Spinal cord (tissue), 9 donors: ENCODE measurements at regions not wholly inside any gene's neighbourhood (a gene's known extent, or its start where the extent isn't known, plus 50 kb on each side); places are given as distances from the start of the nearest gene placed in this dataset.

Experiments used
- DNase-seq, 6 donors: peaks; one replicate each; pipeline versions ENCODE4 v3.0.0 to v3.0.0-alpha.2; 2013 to 2015; ENCODE audit warnings: low spot score in 6 of 6, low read depth in 4 of 6
- H3K27ac ChIP-seq: one replicate; pipeline ENCODE4 v1.5.1; 2013; ENCODE audit warnings: low read depth, low read length, control low read depth
- H3K27me3 ChIP-seq: one replicate; pipeline ENCODE4 v1.6.1; 2013; ENCODE audit warnings: low read length; ENCODE audit not compliant: control insufficient read depth, insufficient read depth
- H3K36me3 ChIP-seq: one replicate; pipeline ENCODE4 v1.6.1; 2013; ENCODE audit warnings: low read length; ENCODE audit not compliant: control insufficient read depth, insufficient read depth
- H3K4me1 ChIP-seq: one replicate; pipeline ENCODE4 v1.6.1; 2013; ENCODE audit warnings: low read length; ENCODE audit not compliant: control insufficient read depth, insufficient read depth
- H3K4me3 ChIP-seq: one replicate; pipeline ENCODE4 v1.5.1; 2013; ENCODE audit warnings: low read depth, low read length, control low read depth
- H3K9me3 ChIP-seq: one replicate; pipeline ENCODE4 v1.6.1; 2013; ENCODE audit warnings: low read length; ENCODE audit not compliant: control insufficient read depth, insufficient read depth
- WGBS: methylation state at CpG from one replicate; pipeline ENCODE4 v1.1.5; 2013; ENCODE audit warnings: missing lambda C conversion rate; ENCODE audit not compliant: insufficient coverage; 5-methylcytosine and 5-hydroxymethylcytosine counted together
- donor health status: healthy.

DNA sequence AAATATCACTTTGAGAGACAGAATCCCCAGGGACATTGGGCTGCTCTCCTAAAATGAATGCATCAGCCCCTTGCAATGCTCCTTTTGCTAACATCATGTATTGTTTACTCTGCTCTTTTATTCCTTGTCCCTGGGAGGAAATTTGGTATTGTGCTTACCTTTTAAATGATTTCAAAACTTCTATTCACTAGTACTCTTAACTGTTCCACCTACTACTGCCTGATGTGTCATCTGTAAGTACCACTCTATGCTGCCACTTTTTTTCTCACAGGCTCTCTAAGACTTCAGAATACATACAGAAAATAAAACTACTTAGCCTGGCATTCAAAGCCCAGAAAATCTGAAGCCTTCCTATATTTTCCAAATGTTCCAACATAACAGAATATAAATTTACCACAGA, 667.2 kb downstream of the BRINP1 start:
- DNase-seq, result no peak
- H3K27me3 ChIP-seq, result no peaks in the 10 kb centered on the region
- no peaks in the 10 kb centered on the region for H3K4me1 ChIP-seq
- H3K27ac ChIP-seq, result no peak overlapping the region
- H3K4me3 ChIP-seq, result no peak overlapping the region
- no peaks in the 10 kb centered on the region for H3K36me3 ChIP-seq
- peaks cover 2% of the 10 kb centered on the region for H3K9me3 ChIP-seq

DNA sequence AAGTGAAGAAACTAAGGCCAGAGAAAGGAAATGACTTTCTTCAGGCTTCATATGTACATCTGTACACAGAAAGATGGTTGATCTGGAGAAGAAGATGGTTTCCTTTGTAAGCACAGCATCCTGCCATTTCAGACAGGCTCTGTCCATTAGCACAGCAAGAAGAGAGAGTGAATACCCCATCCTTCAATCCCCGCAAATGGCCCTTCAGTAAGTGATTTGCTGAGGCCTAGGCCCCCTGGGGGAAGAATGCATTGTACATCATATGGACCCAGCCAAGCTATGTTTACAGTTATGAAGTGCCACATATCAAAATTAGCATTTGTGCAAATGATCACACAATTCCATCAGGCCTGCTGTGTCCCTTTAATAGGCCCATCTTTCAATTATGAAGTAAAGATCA, 657.4 kb downstream of the BRINP1 start:
- WGBS, result no CpG with 5 or more reads among the region's 1 CpG
- Histone ChIP-seq H3K4me1 (no peaks in the 10 kb centered on the region), H3K4me3 (no peak overlapping the region), H3K27me3 (no peaks in the 10 kb centered on the region), H3K27ac (no peak overlapping the region), H3K36me3 (no peaks in the 10 kb centered on the region), H3K9me3 (no peaks in the 10 kb centered on the region)
- DNase-seq, result no peak

DNA sequence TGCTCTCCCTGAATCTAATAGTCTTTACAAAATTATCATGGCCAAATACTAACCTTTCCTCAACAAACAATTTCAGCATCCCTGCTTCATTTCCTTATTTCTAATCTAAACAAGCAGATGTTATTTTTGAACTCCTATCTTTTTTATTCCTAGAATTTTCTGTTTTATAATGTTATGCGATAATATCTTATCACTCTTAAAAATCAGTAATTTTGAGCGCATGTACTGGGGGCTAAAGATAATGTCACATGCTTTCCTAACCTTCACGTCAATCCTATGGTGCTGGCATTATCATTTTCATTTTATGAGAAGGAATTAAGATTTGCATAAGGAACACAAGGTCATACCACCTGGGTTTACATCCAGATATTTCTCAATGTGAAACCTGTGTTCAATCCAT, 648.0 kb downstream of the BRINP1 start:
- Histone ChIP-seq H3K4me1 (no peaks in the 10 kb centered on the region), H3K36me3 (no peaks in the 10 kb centered on the region), H3K27ac (no peak overlapping the region), H3K9me3 (no peaks in the 10 kb centered on the region), H3K27me3 (no peaks in the 10 kb centered on the region), H3K4me3 (no peak overlapping the region)
- DNase-seq, result no peak
- WGBS, result no CpG with 5 or more reads among the region's 3 CpGs

DNA sequence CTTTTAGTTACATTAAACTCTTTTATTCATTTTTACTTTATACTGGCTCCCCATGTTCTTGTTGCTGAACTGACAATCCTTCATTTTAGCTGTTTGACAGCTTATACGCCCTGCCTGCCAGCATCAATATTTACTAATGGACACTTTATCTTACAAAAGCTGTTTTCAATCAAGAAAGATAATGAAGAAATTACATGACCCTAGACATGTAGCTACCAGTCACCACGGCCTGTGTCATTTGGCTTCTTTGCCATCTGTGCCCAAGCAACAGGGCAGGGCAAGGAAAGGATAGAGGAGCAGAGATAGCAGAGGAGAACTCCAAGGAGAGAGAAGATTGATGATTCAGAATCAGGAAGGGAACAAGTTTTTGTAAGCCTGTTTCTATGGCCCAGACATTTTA, 647.3 kb downstream of the BRINP1 start:
- H3K4me3 ChIP-seq, result no peak overlapping the region
- H3K9me3 ChIP-seq, result no peaks in the 10 kb centered on the region
- no peaks in the 10 kb centered on the region for H3K4me1 ChIP-seq
- no peaks in the 10 kb centered on the region for H3K36me3 ChIP-seq
- H3K27me3 ChIP-seq, result no peaks in the 10 kb centered on the region
- WGBS, result 80% methylated on average over 2 of the region's 2 CpGs
- H3K27ac ChIP-seq, result no peak overlapping the region
- no peak for DNase-seq

DNA sequence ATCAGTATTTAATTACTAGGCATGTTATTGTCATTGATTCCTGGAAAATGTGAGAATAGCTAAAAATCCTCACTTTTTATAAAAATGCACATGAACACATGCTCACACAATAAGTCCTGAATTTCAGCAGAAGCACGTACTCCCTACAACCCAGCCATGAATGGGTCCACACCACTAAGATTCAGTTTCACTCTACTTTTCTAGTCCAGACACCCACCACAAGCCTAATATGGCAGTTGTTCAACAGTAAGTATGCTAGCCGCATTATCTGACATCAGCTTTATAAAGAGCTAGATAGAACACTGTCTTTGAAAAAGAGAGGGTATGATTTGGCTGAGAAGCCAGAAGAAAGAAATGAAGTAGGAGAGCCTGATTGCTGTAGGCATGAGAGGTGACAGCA, 639.3 kb downstream of the BRINP1 start:
- Histone ChIP-seq H3K27me3 (no peaks in the 10 kb centered on the region), H3K4me1 (no peaks in the 10 kb centered on the region), H3K36me3 (no peaks in the 10 kb centered on the region), H3K27ac (no peak overlapping the region), H3K4me3 (no peak overlapping the region), H3K9me3 (no peaks in the 10 kb centered on the region)
- WGBS, result 100% methylated on average over 1 of the region's 2 CpGs
- no peak for DNase-seq

DNA sequence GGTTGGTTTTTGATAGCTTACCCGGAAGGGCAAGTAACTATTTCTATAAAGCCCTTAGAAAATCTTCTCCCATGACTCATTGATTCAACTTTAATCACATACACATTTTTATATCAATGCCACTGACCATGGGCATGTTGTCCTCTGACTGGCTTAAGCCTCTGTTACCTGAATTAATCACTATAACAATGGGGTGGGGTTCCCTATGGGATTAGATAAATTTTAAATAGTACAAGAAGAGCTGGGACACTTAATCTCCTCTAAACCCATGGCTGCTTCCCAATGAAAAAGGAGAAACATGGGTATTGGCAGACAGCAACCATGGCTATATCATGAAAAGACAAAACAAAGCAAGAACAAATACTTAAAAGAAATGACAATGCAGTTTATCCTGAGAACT, 636.2 kb downstream of the BRINP1 start:
- H3K36me3 ChIP-seq, result no peaks in the 10 kb centered on the region
- H3K9me3 ChIP-seq, result peaks cover 10% of the 10 kb centered on the region
- no peak overlapping the region for H3K27ac ChIP-seq
- WGBS, result no CpG with 5 or more reads among the region's 1 CpG
- no peaks in the 10 kb centered on the region for H3K27me3 ChIP-seq
- H3K4me1 ChIP-seq, result no peaks in the 10 kb centered on the region
- H3K4me3 ChIP-seq, result no peak overlapping the region
- no peak for DNase-seq

DNA sequence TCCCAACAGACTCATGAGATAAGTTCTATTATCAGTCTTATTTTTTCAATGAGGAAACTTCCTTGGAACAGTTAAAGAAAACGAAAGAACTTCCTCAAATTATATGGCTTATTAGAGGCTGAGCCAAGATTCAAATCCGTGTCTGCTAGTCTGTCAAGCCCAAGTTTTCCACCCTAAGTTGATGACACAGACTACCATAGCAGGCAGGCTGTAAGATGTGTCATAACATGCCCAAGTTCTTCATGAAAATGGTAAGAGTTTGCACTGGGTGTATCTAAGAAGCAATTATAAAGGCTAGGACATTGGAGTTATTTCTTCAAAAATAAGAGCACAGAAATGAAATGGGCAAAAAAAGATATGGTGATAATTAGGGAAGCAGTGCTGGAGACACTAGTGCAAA, 634.5 kb downstream of the BRINP1 start:
- Histone ChIP-seq H3K27me3 (no peaks in the 10 kb centered on the region), H3K36me3 (no peaks in the 10 kb centered on the region), H3K27ac (no peak overlapping the region), H3K4me3 (no peak overlapping the region), H3K4me1 (no peaks in the 10 kb centered on the region), H3K9me3 (peaks cover 10% of the 10 kb centered on the region)
- WGBS, result no CpG with 5 or more reads among the region's 2 CpGs
- DNase-seq, result no peak

DNA sequence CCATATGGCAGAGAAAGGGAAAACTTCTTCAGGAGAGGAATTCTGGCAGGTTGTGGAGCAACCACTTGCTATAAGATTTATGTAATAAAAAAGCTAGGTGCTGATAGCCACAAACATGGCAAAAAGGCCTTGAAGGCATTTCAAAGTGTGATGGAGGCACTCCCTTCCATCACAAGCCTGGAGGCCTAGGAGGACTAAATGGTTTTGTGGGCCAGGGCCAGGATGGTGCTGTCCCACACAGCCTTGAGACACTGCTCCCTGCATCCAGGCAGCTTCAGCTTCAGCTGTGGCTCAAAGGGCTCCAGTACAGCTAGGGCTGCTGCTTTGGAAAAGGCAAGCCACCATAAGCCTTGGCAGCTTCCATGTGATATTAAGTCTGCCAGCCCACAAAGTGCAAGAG, 632.8 kb downstream of the BRINP1 start:
- no peak overlapping the region for H3K4me3 ChIP-seq
- no peak for DNase-seq
- no peaks in the 10 kb centered on the region for H3K4me1 ChIP-seq
- no peak overlapping the region for H3K27ac ChIP-seq
- H3K27me3 ChIP-seq, result no peaks in the 10 kb centered on the region
- H3K9me3 ChIP-seq, result peaks cover 10% of the 10 kb centered on the region
- H3K36me3 ChIP-seq, result no peaks in the 10 kb centered on the region

DNA sequence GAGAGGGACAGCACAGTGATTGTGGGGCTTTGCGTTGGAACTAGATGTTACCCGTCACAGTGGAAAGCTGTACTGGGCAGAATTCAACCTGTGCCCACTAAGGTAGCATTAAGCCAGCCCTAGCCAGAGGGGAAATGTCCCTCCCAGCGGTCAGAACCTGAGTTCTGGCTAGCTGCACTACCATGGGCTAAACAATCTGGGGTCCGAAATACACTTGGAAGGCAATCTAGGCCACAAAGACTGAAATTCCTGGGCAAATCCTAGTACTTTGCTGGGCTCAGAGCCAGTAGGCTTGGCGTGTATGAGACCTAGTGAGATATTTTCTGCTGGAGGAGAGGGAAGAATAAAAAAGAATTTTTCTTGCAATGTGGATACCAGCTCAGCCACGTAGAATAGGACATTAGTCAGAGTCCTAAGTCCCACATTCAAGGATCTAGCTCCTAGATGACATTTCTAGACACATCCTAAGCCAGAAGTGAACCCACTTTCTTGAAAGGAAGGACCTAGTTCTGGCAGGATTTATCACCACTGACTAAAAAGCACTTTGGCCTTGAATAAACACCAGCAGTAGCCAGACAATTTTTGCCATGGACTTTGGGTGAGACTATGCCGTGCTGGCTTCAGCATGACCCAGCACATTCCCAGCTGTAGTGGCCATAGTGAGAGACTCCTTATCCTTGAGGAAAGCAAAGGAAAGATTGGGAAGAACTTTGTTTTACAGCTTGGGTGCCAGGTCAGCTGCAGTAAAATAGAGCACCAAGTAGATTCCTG, 618.0 kb downstream of the BRINP1 start:
- Histone ChIP-seq H3K27ac (no peak overlapping the region), H3K27me3 (no peaks in the 10 kb centered on the region), H3K9me3 (peaks cover 13% of the 10 kb centered on the region), H3K4me1 (no peaks in the 10 kb centered on the region), H3K36me3 (no peaks in the 10 kb centered on the region), H3K4me3 (no peak overlapping the region)
- WGBS, result 89% methylated on average over 7 of the region's 7 CpGs
- DNase-seq, result no peak

DNA sequence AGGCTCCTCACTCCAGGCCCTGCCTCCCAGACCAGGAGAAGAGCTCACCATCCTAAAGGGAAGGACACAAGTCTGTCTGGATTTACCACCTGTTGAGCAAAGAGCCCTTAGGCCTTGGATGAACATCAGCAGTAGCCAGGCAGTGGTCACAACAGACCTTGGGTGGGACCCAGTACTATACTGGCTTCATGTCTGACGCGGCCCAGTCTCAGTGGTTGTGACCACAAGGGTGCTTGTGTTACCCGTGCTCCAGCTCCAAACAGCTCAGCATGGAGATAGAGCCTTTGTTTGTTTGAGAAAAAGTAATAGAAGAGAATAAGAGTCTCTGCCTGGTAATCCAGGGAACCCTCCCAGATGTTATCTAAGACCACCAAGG, 617.4 kb downstream of the BRINP1 start:
- H3K27me3 ChIP-seq, result no peaks in the 10 kb centered on the region
- 90% methylated on average over 2 of the region's 3 CpGs for WGBS

More for the DNA sequence above, 617.4 kb downstream of the BRINP1 start:
- Histone ChIP-seq H3K4me3 (no peak overlapping the region), H3K27ac (no peak overlapping the region), H3K4me1 (no peaks in the 10 kb centered on the region), H3K9me3 (peaks cover 13% of the 10 kb centered on the region), H3K36me3 (no peaks in the 10 kb centered on the region)
- DNase-seq, result no peak
